Lower leg skin (tissue), 3 donors: ENCODE measurements at regions not wholly inside any gene's neighbourhood (a gene's known extent, or its start where the extent isn't known, plus 50 kb on each side); places are given as distances from the start of the nearest gene placed in this dataset.

Experiments
- CTCF ChIP-seq, 3 donors: fragments of 450-650 bp; IDR thresholded peaks; one replicate each; pipeline ENCODE4 v1.5.1; 2016; ENCODE audit warnings: antibody characterized with exemption in 3 of 3, mild to moderate bottlenecking in 3 of 3, moderate library complexity in 2 of 3
- POLR2A ChIP-seq, 2 donors: fragments of 450-650 bp; IDR thresholded peaks; one replicate each; pipeline ENCODE4 v1.6.1; 2016 to 2017; ENCODE audit warnings: antibody characterized with exemption in 2 of 2, mild to moderate bottlenecking in 1 of 2, moderate library complexity in 1 of 2

DNA sequence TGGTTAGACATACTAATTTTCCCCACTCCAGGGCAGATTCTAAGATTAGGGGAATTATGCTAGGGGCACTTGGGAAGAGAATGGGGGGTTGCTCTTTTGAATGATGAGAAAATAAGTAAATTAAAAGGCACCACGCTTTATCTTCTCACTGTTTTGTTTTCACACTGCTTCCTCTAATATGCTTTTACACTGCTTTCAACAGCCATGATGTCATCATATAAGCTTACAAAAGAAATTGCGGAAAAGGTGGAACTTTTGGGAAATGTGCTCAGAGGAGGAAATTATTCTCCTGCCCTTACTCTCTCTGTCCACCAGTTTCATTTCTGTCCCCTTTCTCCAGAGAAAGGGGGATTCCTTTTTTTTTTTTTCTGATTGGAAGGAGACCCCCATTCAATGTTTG is 308.2 kb downstream of the TOX3 start:
- TF ChIP-seq CTCF (IDR thresholded peaks at IDR 0.05) (no peak), POLR2A (IDR thresholded peaks at IDR 0.05) (no peak)
